ENCODE measurements at regions not wholly inside any gene's neighbourhood (a gene's known extent, or its start where the extent isn't known, plus 50 kb on each side); places are given as distances from the start of the nearest gene placed in this dataset.
"Not testable (repeated sequence)": the region's sequence is repeated elsewhere in the genome, so short reads cannot be mapped to it uniquely, and the experiment has no call there.

DNA sequence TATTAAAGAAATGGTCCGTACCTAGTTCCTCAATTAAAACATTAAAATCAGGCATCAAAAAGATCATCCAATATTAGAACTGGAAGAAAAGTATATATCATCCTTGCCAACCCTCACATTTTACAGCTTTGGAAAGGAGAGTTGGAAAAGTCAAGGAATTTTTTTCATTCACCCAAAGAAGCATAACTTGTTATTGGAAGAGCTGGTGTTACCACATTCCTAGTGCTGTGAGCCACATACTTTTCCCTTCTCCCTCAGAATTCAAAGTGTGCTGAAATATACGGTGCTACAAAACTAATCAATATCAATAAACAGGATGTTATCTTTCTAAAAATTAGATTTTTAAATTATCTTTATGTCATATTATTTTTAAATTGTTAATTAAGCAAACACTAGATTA, 202.1 kb upstream of the FAT3 start:
- no peak for DNase-seq (ENCODE audit: low read depth)
- TF ChIP-seq CTCF (conservative IDR thresholded peaks at IDR 0.05; ENCODE audit: low read depth, low read length): no peak
- H3K4me3 ChIP-seq (ENCODE audit: low read length): no peak overlapping the region

DNA sequence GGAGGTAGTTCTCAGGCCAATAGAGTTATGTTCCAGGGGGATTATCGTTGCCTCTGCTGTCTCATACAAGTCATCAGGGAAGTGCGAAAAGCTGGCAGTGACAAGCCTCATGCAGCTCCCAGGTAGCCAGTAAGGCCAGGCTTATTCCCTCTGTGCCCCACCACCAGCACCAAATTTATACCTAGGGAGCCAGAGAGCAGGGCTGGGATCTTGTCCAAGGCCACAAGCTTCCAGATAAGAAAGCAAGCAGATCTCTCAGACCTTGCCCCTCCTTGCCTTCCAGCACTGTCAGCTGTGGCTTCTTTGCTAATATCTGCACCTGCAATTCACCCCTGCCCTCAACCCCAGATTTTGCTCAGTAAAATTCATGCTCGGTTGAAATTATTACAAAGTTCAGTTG, 206.3 kb upstream of the FAT3 start:
- no peak overlapping the region for H3K4me3 ChIP-seq (ENCODE audit: low read length)
- DNase-seq (ENCODE audit: low read depth): no peak
- TF ChIP-seq CTCF (conservative IDR thresholded peaks at IDR 0.05; ENCODE audit: low read depth, low read length): no peak

GRCh38 chr11:92008249-92008648, 216.4 kb upstream of the FAT3 start:
- DNase-seq (ENCODE audit: low read depth): no peak
- TF ChIP-seq CTCF (conservative IDR thresholded peaks at IDR 0.05; ENCODE audit: low read depth, low read length): no peak
- no peak overlapping the region for H3K4me3 ChIP-seq (ENCODE audit: low read length)

- no peak overlapping the region for H3K4me3 ChIP-seq (ENCODE audit: low read length)
- no peak for TF ChIP-seq CTCF (conservative IDR thresholded peaks at IDR 0.05; ENCODE audit: low read depth, low read length)
- no peak for DNase-seq (ENCODE audit: low read depth)
These were observed 222.1 kb upstream of the FAT3 start for GRCh38 chr11:92002568-92002967.

DNA sequence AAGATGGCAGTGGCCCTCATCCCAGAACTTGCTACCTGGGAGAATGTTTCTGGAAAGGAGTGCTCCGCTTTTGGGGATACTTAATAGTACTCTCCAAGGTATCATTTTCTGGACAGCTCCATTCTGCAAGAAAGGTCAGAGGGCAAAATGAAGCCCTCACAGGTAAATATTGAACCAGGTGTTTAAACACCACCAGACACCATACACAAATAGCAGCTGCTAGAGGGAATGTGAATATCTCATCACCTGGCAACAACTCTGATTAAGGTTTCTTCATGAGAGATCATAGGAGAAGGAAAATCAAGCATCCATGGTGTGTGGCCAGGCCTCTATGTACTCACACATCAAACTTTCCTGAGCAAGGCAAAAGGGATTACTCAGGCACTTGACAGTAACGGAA, 226.1 kb upstream of the FAT3 start:
- no peak for TF ChIP-seq CTCF (conservative IDR thresholded peaks at IDR 0.05; ENCODE audit: low read depth, low read length)
- no peak for DNase-seq (ENCODE audit: low read depth)
- H3K4me3 ChIP-seq (ENCODE audit: low read length): no peak overlapping the region

- TF ChIP-seq CTCF (conservative IDR thresholded peaks at IDR 0.05; ENCODE audit: low read depth, low read length): no peak
- no peak for DNase-seq (ENCODE audit: low read depth)
- no peak overlapping the region for H3K4me3 ChIP-seq (ENCODE audit: low read length)
These were observed 227.4 kb upstream of the FAT3 start for GRCh38 chr11:91997226-91997625.

GRCh38 chr11:91996526-91996925, 228.1 kb upstream of the FAT3 start:
- no peak for TF ChIP-seq CTCF (conservative IDR thresholded peaks at IDR 0.05; ENCODE audit: low read depth, low read length)
- H3K4me3 ChIP-seq (ENCODE audit: low read length): no peak overlapping the region
- DNase-seq (ENCODE audit: low read depth): no peak

DNA sequence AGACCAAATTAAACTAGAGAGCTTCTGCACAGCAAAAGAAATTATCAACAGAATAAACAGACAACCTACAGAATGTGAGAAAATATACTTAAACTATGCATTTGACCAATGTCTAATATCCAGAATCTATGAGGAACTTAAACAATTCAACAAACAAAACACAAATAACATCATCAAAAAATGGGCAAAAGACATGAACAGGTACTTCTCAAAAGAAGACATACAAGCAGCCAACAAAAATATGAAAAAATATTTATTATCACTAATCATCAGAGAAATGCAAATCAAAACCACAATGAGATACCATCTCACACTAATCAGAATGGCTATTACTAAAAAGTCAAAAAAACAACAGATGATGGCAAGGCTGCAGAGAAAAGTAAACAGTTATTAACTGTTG, 236.2 kb upstream of the FAT3 start:
- DNase-seq (ENCODE audit: low read depth); H3K4me3 ChIP-seq (ENCODE audit: low read length): not testable (repeated sequence)

Measured in retinal pigment epithelial cell (primary cell).